ENCODE measurements at regions not wholly inside any gene's neighbourhood (a gene's known extent, or its start where the extent isn't known, plus 50 kb on each side); places are given as distances from the start of the nearest gene placed in this dataset.
"Not testable (repeated sequence)": the region's sequence is repeated elsewhere in the genome, so short reads cannot be mapped to it uniquely, and the experiment has no call there.

- ATAC-seq (no peak), DNase-seq (no peak)
- no peak overlapping the region for H3K27ac ChIP-seq
- H3K4me3 ChIP-seq, result no peak overlapping the region
- intact Hi-C loops (cut with DNase I; ENCODE audit: low total_unique reads) (no loop called here), in situ Hi-C loops (cut with MboI; ENCODE audit: low sequenced_read_pairs in 4 of 4) (no loop called here)
- TF ChIP-seq POLR2A (IDR thresholded peaks at IDR 0.05) (no peak), CTCF (IDR thresholded peaks at IDR 0.05 in 4 of 5, conservative IDR thresholded peaks at IDR 0.05 in 1 of 5) (no peak)
- H3K4me1 ChIP-seq, result no peaks in the 10 kb centered on the region
- H3K36me3 ChIP-seq, result no peaks in the 10 kb centered on the region
- H3K27me3 ChIP-seq, result no peaks in the 10 kb centered on the region
- H3K9me3 ChIP-seq, result no peaks in the 10 kb centered on the region
Measured at GRCh38 chr5:43840424-43841125, 237.6 kb downstream of the NNT start.

- in situ Hi-C loops (cut with MboI; ENCODE audit: low sequenced_read_pairs in 4 of 4) (no loop called here), intact Hi-C loops (cut with DNase I; ENCODE audit: low total_unique reads) (no loop called here)
- Histone ChIP-seq H3K4me1 (no peaks in the 10 kb centered on the region), H3K27ac (no peak overlapping the region), H3K36me3 (no peaks in the 10 kb centered on the region), H3K27me3 (no peaks in the 10 kb centered on the region), H3K9me3 (no peaks in the 10 kb centered on the region), H3K4me3 (no peak overlapping the region)
- ATAC-seq (no peak), DNase-seq (no peak)
- TF ChIP-seq CTCF (IDR thresholded peaks at IDR 0.05 in 4 of 5, conservative IDR thresholded peaks at IDR 0.05 in 1 of 5) (no peak), POLR2A (IDR thresholded peaks at IDR 0.05) (no peak)
Measured at GRCh38 chr5:43839218-43839617, 236.2 kb downstream of the NNT start.

GRCh38 chr5:43837996-43838395, 235.0 kb downstream of the NNT start:
- TF ChIP-seq POLR2A (IDR thresholded peaks at IDR 0.05) (no peak), CTCF (IDR thresholded peaks at IDR 0.05 in 4 of 5, conservative IDR thresholded peaks at IDR 0.05 in 1 of 5) (no peak)
- H3K9me3 ChIP-seq, result no peaks in the 10 kb centered on the region
- no peak overlapping the region for H3K27ac ChIP-seq
- no peaks in the 10 kb centered on the region for H3K36me3 ChIP-seq
- no peaks in the 10 kb centered on the region for H3K27me3 ChIP-seq
- H3K4me1 ChIP-seq, result no peaks in the 10 kb centered on the region
- ATAC-seq (no peak), DNase-seq (no peak)
- H3K4me3 ChIP-seq, result no peak overlapping the region
- intact Hi-C loops (cut with DNase I; ENCODE audit: low total_unique reads) (no loop called here), in situ Hi-C loops (cut with MboI; ENCODE audit: low sequenced_read_pairs in 4 of 4) (no loop called here)

GRCh38 chr5:43837091-43837490, 234.1 kb downstream of the NNT start:
- no peak overlapping the region for H3K4me3 ChIP-seq
- intact Hi-C loops (cut with DNase I; ENCODE audit: low total_unique reads), result no loop called here
- in situ Hi-C loops (cut with MboI; ENCODE audit: low sequenced_read_pairs in 4 of 4), result no loop called here
- H3K4me1 ChIP-seq, result no peaks in the 10 kb centered on the region
- no peak overlapping the region for H3K27ac ChIP-seq
- H3K9me3 ChIP-seq, result no peaks in the 10 kb centered on the region
- no peaks in the 10 kb centered on the region for H3K36me3 ChIP-seq
- DNase-seq, result no peak
- TF ChIP-seq CTCF (IDR thresholded peaks at IDR 0.05 in 4 of 5, conservative IDR thresholded peaks at IDR 0.05 in 1 of 5) (no peak), POLR2A (IDR thresholded peaks at IDR 0.05) (no peak)
- ATAC-seq, result no peak
- H3K27me3 ChIP-seq, result no peaks in the 10 kb centered on the region

- TF ChIP-seq CTCF (IDR thresholded peaks at IDR 0.05 in 4 of 5, conservative IDR thresholded peaks at IDR 0.05 in 1 of 5), result no peak
- TF ChIP-seq POLR2A (IDR thresholded peaks at IDR 0.05), result no peak
- in situ Hi-C loops (cut with MboI; ENCODE audit: low sequenced_read_pairs in 4 of 4), result no loop called here
Measured at GRCh38 chr5:43833961-43834360, 231.0 kb downstream of the NNT start.

GRCh38 chr5:43824325-43824964, 221.5 kb downstream of the NNT start:
- H3K36me3 ChIP-seq; H3K9me3 ChIP-seq; ATAC-seq; H3K27ac ChIP-seq; intact Hi-C loops (cut with DNase I; ENCODE audit: low total_unique reads); H3K27me3 ChIP-seq; H3K4me3 ChIP-seq; DNase-seq; H3K4me1 ChIP-seq; in situ Hi-C loops (cut with MboI; ENCODE audit: low sequenced_read_pairs in 4 of 4): not testable (repeated sequence)

More at GRCh38 chr5:43833961-43834360, 231.0 kb downstream of the NNT start:
- no peak overlapping the region for H3K4me3 ChIP-seq
- no peaks in the 10 kb centered on the region for H3K4me1 ChIP-seq
- intact Hi-C loops (cut with DNase I; ENCODE audit: low total_unique reads), result no loop called here
- DNase-seq (no peak), ATAC-seq (no peak)
- no peaks in the 10 kb centered on the region for H3K27me3 ChIP-seq
- H3K27ac ChIP-seq, result no peak overlapping the region
- no peaks in the 10 kb centered on the region for H3K36me3 ChIP-seq
- no peaks in the 10 kb centered on the region for H3K9me3 ChIP-seq

- in situ Hi-C loops (cut with MboI; ENCODE audit: low sequenced_read_pairs in 4 of 4); H3K36me3 ChIP-seq: not testable (repeated sequence)
Measured at GRCh38 chr5:43818394-43818793, 215.4 kb downstream of the NNT start.

More at GRCh38 chr5:43818394-43818793, 215.4 kb downstream of the NNT start:
- ATAC-seq; DNase-seq; H3K4me1 ChIP-seq; H3K9me3 ChIP-seq; intact Hi-C loops (cut with DNase I; ENCODE audit: low total_unique reads); H3K4me3 ChIP-seq; H3K27ac ChIP-seq; H3K27me3 ChIP-seq: not testable (repeated sequence)

All from gastrocnemius medialis (tissue), 4 donors.